SK-N-SH (cell line): ENCODE measurements at regions not wholly inside any gene's neighbourhood (a gene's known extent, or its start where the extent isn't known, plus 50 kb on each side); places are given as distances from the start of the nearest gene placed in this dataset.
A peak's percentile ranks its signal among the peaks of the same experiment; 100 is the strongest.

Source experiments
- CTCF ChIA-PET: fragments of 300-600, 350-600 bp; formaldehyde crosslinking; extraction: SDS; loops from one replicate; lab custom pipeline; 2021; lab: Yijun Ruan, JAX
- POLR2A ChIA-PET: fragments of 350-600 bp; sonication (Branson Sonifier 250); formaldehyde crosslinking; extraction: SDS; loops from one replicate; lab custom pipeline; 2020; ENCODE audit warnings: antibody characterized with exemption, inconsistent platforms; lab: Yijun Ruan, JAX
- DNase-seq: peaks from one replicate; pipeline ENCODE4 v3.0.0; 2012
- H2AFZ ChIP-seq: fragments of 200-600 bp; sonication (generic); 2 replicates; pipeline ENCODE4 v1.8.1; 2016; ENCODE audit warnings: antibody characterized with exemption, mild to moderate bottlenecking, low read depth
- H3F3A ChIP-seq: fragments of 200-600 bp; sonication (generic); replicated peaks from 2 replicates; pipeline ENCODE3; 2016; ENCODE audit warnings: antibody characterized with exemption, mild to moderate bottlenecking; ENCODE audit not compliant: insufficient read depth
- H3K27ac ChIP-seq, 2 experiments: fragments of 200-500 bp in 1 of 2; fragments of 200-600 bp in 1 of 2; sonication (Bioruptor generic) in 1 of 2; sonication (generic), shearing (Covaris generic) in 1 of 2; 2 replicates each; pipeline versions ENCODE4 v1.5.1 to v1.6.1; 2014 to 2016; ENCODE audit warnings: low read depth in 2 of 2, inconsistent platforms in 1 of 2, low read length in 1 of 2, mild to moderate bottlenecking in 1 of 2, mixed read lengths in 1 of 2
- H3K27me3 ChIP-seq: fragments of 200-600 bp; sonication (generic), shearing (Covaris generic); 2 replicates; pipeline ENCODE4 v1.6.1; 2016; ENCODE audit warnings: mixed run types; ENCODE audit not compliant: insufficient read depth
- H3K36me3 ChIP-seq, 2 experiments: fragments of 200-500 bp in 1 of 2; fragments of 200-600 bp in 1 of 2; sonication (Bioruptor generic) in 1 of 2; sonication (generic) in 1 of 2; replicated peaks in 1 of 2; 2 replicates each; pipeline versions ENCODE3 to v1.5.1; 2014 to 2016; ENCODE audit warnings: low read length in 1 of 2, mild to moderate bottlenecking in 1 of 2; ENCODE audit not compliant: insufficient read depth in 2 of 2, control insufficient read depth in 1 of 2
- H3K4me1 ChIP-seq, 2 experiments: fragments of 200-500 bp in 1 of 2; fragments of 200-600 bp in 1 of 2; sonication (Bioruptor generic) in 1 of 2; sonication (generic), shearing (Covaris generic) in 1 of 2; 2 replicates each; pipeline versions ENCODE4 v1.5.1 to v1.6.1; 2014 to 2016; ENCODE audit warnings: low read depth in 1 of 2, low read length in 1 of 2, mixed run types in 1 of 2; ENCODE audit not compliant: insufficient read depth in 2 of 2, control insufficient read depth in 1 of 2
- H3K4me2 ChIP-seq: fragments of 200-600 bp; sonication (generic), shearing (Covaris generic); 2 replicates; pipeline ENCODE4 v1.6.1; 2017; ENCODE audit warnings: mixed run types
- H3K4me3 ChIP-seq, 2 experiments: fragments of 200-500 bp in 1 of 2; fragments of 200-600 bp in 1 of 2; sonication (Bioruptor generic) in 1 of 2; sonication (generic), shearing (Covaris generic) in 1 of 2; 2 replicates each; pipeline versions ENCODE4 v1.5.1 to v1.8.1; 2014 to 2016; ENCODE audit warnings: low read depth in 2 of 2, inconsistent platforms in 1 of 2, low read length in 1 of 2, mild to moderate bottlenecking in 1 of 2, mixed read lengths in 1 of 2, moderate library complexity in 1 of 2
- H3K79me2 ChIP-seq: fragments of 200-600 bp; sonication (generic); 2 replicates; pipeline ENCODE4 v1.8.1; 2017; ENCODE audit warnings: mild to moderate bottlenecking; ENCODE audit not compliant: insufficient read depth
- H3K9ac ChIP-seq: fragments of 200-600 bp; sonication (generic); 2 replicates; pipeline ENCODE4 v1.6.1; 2017; ENCODE audit warnings: mixed run types
- H3K9me2 ChIP-seq: fragments of 200-600 bp; sonication (generic); 2 replicates; pipeline ENCODE4 v1.6.1; 2017; ENCODE audit warnings: mixed run types
- H3K9me3 ChIP-seq: fragments of 200-600 bp; sonication (generic); 2 replicates; pipeline ENCODE4 v1.6.1; 2017; ENCODE audit warnings: mixed run types, mild to moderate bottlenecking, moderate library complexity
- H4K20me1 ChIP-seq: fragments of 200-600 bp; sonication (generic); 2 replicates; pipeline ENCODE4 v1.6.1; 2017; ENCODE audit warnings: mild to moderate bottlenecking, mixed run types; ENCODE audit not compliant: insufficient read depth
- CTCF ChIP-seq: fragments of 200-600 bp; sonication (generic); IDR thresholded peaks from 2 replicates; pipeline ENCODE4 v1.6.1; 2017; ENCODE audit warnings: antibody characterized with exemption, mild to moderate bottlenecking, moderate library complexity
- EP300 ChIP-seq, 2 experiments: IDR thresholded peaks; 2 replicates each; pipeline versions ENCODE4 v1.4.0 to v1.6.1; 2012; ENCODE audit warnings: borderline replicate concordance in 1 of 2, low read depth in 1 of 2, low read length in 1 of 2
- EZH2phosphoT487 ChIP-seq: fragments of 200-600 bp; sonication (generic); IDR thresholded peaks from 2 replicates; pipeline ENCODE4 v1.6.1; 2017; ENCODE audit warnings: low read depth, mixed run types, mild to moderate bottlenecking, antibody characterized with exemption, moderate library complexity, borderline replicate concordance
- FOSL2 ChIP-seq: IDR thresholded peaks from 2 replicates; pipeline ENCODE4 v1.4.0; 2012; ENCODE audit warnings: low read depth, mild to moderate bottlenecking, moderate library complexity, borderline replicate concordance
- FOXJ3 ChIP-seq: sonication (generic); formaldehyde crosslinking; IDR thresholded peaks from 2 replicates; pipeline ENCODE4 v1.5.1; 2020; ENCODE audit warnings: mild to moderate bottlenecking, missing genetic modification reagents
- JUND ChIP-seq: IDR thresholded peaks from 2 replicates; pipeline ENCODE4 v1.4.0; 2012
- MAX ChIP-seq: IDR thresholded peaks from 2 replicates; pipeline ENCODE4 v1.4.0; 2012; ENCODE audit warnings: low read depth
- MEF2A ChIP-seq: IDR thresholded peaks from 2 replicates; pipeline ENCODE4 v1.4.0; 2012; ENCODE audit warnings: low read depth, borderline replicate concordance
- MXI1 ChIP-seq: IDR thresholded peaks from 2 replicates; pipeline ENCODE4 v1.6.1; 2012; ENCODE audit warnings: mild to moderate bottlenecking, low read depth, low read length, improper control_type of control experiment
- NFIC ChIP-seq: IDR thresholded peaks from 2 replicates; pipeline ENCODE4 v1.4.0; 2012; ENCODE audit warnings: borderline replicate concordance
- NRF1 ChIP-seq: IDR thresholded peaks from 2 replicates; pipeline ENCODE4 v1.6.1; 2012; ENCODE audit warnings: low read depth, mild to moderate bottlenecking, low read length
- PBX3 ChIP-seq: IDR thresholded peaks from 2 replicates; pipeline ENCODE4; 2012
- POLR2AphosphoS5 ChIP-seq: IDR thresholded peaks from 2 replicates; pipeline ENCODE4 v1.6.1; 2012; ENCODE audit warnings: low read depth, low read length
- RAD21 ChIP-seq: IDR thresholded peaks from 2 replicates; pipeline ENCODE4 v1.6.1; 2012; ENCODE audit warnings: mild to moderate bottlenecking, low read length
- RFX5 ChIP-seq: IDR thresholded peaks from 2 replicates; pipeline ENCODE4 v1.6.1; 2012; ENCODE audit warnings: mild to moderate bottlenecking, improper control_type of control experiment, low read length
- RXRA ChIP-seq: IDR thresholded peaks from 2 replicates; pipeline ENCODE4 v1.4.0; 2012; ENCODE audit warnings: low read depth, mild to moderate bottlenecking, borderline replicate concordance
- SIN3A ChIP-seq: IDR thresholded peaks from 2 replicates; pipeline ENCODE4 v1.6.1; 2012; ENCODE audit warnings: low read depth, mild to moderate bottlenecking, low read length, moderate library complexity, borderline replicate concordance
- SMC3 ChIP-seq: IDR thresholded peaks from 2 replicates; pipeline ENCODE4 v1.6.1; 2012; ENCODE audit warnings: low read depth, low read length, improper control_type of control experiment
- TCF12 ChIP-seq: IDR thresholded peaks from 2 replicates; pipeline ENCODE4 v1.4.0; 2012
- USF1 ChIP-seq: IDR thresholded peaks from 2 replicates; pipeline ENCODE4 v1.4.0; 2012; ENCODE audit warnings: low read depth, borderline replicate concordance
- WGBS: methylation state at CpG from one replicate; pipeline ENCODE4 v1.1.6; 2017; ENCODE audit warnings: low lambda C conversion rate; 5-methylcytosine and 5-hydroxymethylcytosine counted together

- TF ChIP-seq CTCF (no peak), RAD21 (no peak), FOSL2 (no peak), SIN3A (no peak), MAX (no peak), EP300 (IDR thresholded peaks at IDR 0.05; ENCODE audit: borderline replicate concordance in 1 of 2, low read depth in 1 of 2, low read length in 1 of 2) (no peak), TCF12 (no peak), POLR2AphosphoS5 (no peak), JUND (no peak)
Measured at GRCh38 chr20:51946586-51946985, 144.3 kb upstream of the SALL4 start (continued).

- Histone ChIP-seq H3K9ac (no peak overlapping the region), H4K20me1 (no peaks in the 10 kb centered on the region), H3K36me3 (no peaks in the 10 kb centered on the region), H3F3A (no peaks in the 10 kb centered on the region), H3K27me3 (no peaks in the 10 kb centered on the region), H3K79me2 (no peaks in the 10 kb centered on the region), H3K9me3 (no peaks in the 10 kb centered on the region), H3K4me1 (no peaks in the 10 kb centered on the region), H3K27ac (no peak overlapping the region), H3K4me3 (no peak overlapping the region), H2AFZ (no peak overlapping the region), H3K4me2 (no peak overlapping the region), H3K9me2 (no peaks in the 10 kb centered on the region)
- ChIA-PET CTCF (interaction anchor here (0.9 to 1.2 kb wide), 3 partner anchors 13 to 601 kb away, joined by 3 to 4 read pairs (median 3); no protein-coding TSS in a partner anchor), POLR2A (no interaction called here)
- DNase-seq: no peak
- WGBS: 97% methylated on average over 5 of the region's 5 CpGs
- TF ChIP-seq USF1 (no peak), EZH2phosphoT487 (no peak), EP300 (IDR thresholded peaks at IDR 0.05; ENCODE audit: borderline replicate concordance in 1 of 2, low read depth in 1 of 2, low read length in 1 of 2) (no peak), RXRA (no peak)
Measured at GRCh38 chr20:51945881-51946280, 143.6 kb upstream of the SALL4 start.

GRCh38 chr20:51945177-51945576 is 142.9 kb upstream of the SALL4 start:
- Histone ChIP-seq H3K4me2 (no peak overlapping the region), H3K9ac (no peak overlapping the region), H3K4me1 (no peaks in the 10 kb centered on the region), H3K4me3 (no peak overlapping the region), H4K20me1 (no peaks in the 10 kb centered on the region), H3K36me3 (no peaks in the 10 kb centered on the region), H3K27me3 (no peaks in the 10 kb centered on the region), H3K9me2 (no peaks in the 10 kb centered on the region), H3F3A (no peaks in the 10 kb centered on the region), H2AFZ (no peak overlapping the region), H3K27ac (no peak overlapping the region), H3K9me3 (no peaks in the 10 kb centered on the region), H3K79me2 (no peaks in the 10 kb centered on the region)
- no peak for TF ChIP-seq PBX3
- no peak for TF ChIP-seq MAX
- no peak for TF ChIP-seq NFIC
- no peak for TF ChIP-seq SMC3
- no peak for TF ChIP-seq MXI1
- TF ChIP-seq NRF1: no peak
- TF ChIP-seq MEF2A: no peak
- TF ChIP-seq RFX5: no peak
- TF ChIP-seq FOXJ3 (CRISPR knock-in tag): no peak
- DNase-seq: peak; percentile 28
- POLR2A ChIA-PET: no interaction called here
- CTCF ChIA-PET: interaction anchor here (0.9 to 1.2 kb wide), 3 partner anchors 14 to 600 kb away, joined by 3 to 4 read pairs (median 3); no protein-coding TSS in a partner anchor
- WGBS: 78% methylated on average over 5 of the region's 5 CpGs
